Sigmoid colon (tissue), 6 donors: ENCODE measurements at regions not wholly inside any gene's neighbourhood (a gene's known extent, or its start where the extent isn't known, plus 50 kb on each side); places are given as distances from the start of the nearest gene placed in this dataset.

Experiments used
- DNase-seq: peaks from one replicate; pipeline ENCODE4 v3.0.0-alpha.2; 2019
- H3K27ac ChIP-seq, 4 donors: fragments of 200-600 bp; sonication (generic); one replicate each; pipeline ENCODE4 v1.5.1; 2016 to 2019; ENCODE audit warnings: mild to moderate bottlenecking in 1 of 4
- H3K27me3 ChIP-seq, 3 donors: fragments of 200-600 bp; sonication (generic); one replicate each; pipeline ENCODE4 v1.5.1; 2019; ENCODE audit warnings: mild to moderate bottlenecking in 1 of 3
- H3K36me3 ChIP-seq, 4 donors: fragments of 200-600 bp; sonication (generic); one replicate each; pipeline ENCODE4 v1.5.1; 2016 to 2019
- H3K4me1 ChIP-seq, 4 donors: fragments of 200-600 bp; sonication (generic); one replicate each; pipeline ENCODE4 v1.5.1; 2017 to 2019
- H3K4me3 ChIP-seq, 4 donors: fragments of 200-600 bp; sonication (generic); one replicate each; pipeline ENCODE4 v1.5.1; 2017 to 2019; ENCODE audit warnings: mild to moderate bottlenecking in 2 of 4, moderate library complexity in 1 of 4
- H3K9me3 ChIP-seq, 4 donors: fragments of 200-600 bp in 3 of 4; sonication (generic) in 3 of 4; one replicate each; pipeline versions ENCODE4 v1.5.1 to v1.6.1; 2013 to 2019
- CTCF ChIP-seq, 4 experiments: fragments of 450-650 bp in 3 of 4; fragments of 200-600 bp in 1 of 4; IDR thresholded peaks; one replicate each; pipeline ENCODE4 v1.5.1; 2016 to 2019; ENCODE audit warnings: antibody characterized with exemption in 4 of 4, mild to moderate bottlenecking in 3 of 4, moderate library complexity in 2 of 4
- EP300 ChIP-seq, 4 donors: sonication (generic); formaldehyde crosslinking; IDR thresholded peaks; one replicate each; pipeline ENCODE4 v1.6.1; 2017; ENCODE audit warnings: antibody characterized with exemption in 4 of 4
- POLR2A ChIP-seq, 2 donors: fragments of 450-650 bp; IDR thresholded peaks; one replicate each; pipeline ENCODE4 v1.6.1; 2016; ENCODE audit warnings: antibody characterized with exemption in 2 of 2, mild to moderate bottlenecking in 2 of 2, moderate library complexity in 2 of 2
- POLR2AphosphoS5 ChIP-seq, 4 donors: sonication (generic); formaldehyde crosslinking; IDR thresholded peaks; one replicate each; pipeline ENCODE4 v1.6.1; 2017; ENCODE audit warnings: antibody characterized with exemption in 4 of 4
- WGBS, 2 donors: extraction: QIAGEN DNeasy Blood & Tissue Kit; methylation state at CpG; one replicate each; pipeline ENCODE4 v1.1.7; 2013; 5-methylcytosine and 5-hydroxymethylcytosine counted together
- intact Hi-C: fragments of 100-400 bp; cut with DNase I; formaldehyde crosslinking; loops from one replicate; pipeline ENCODE4 v1.15.1; 2023
- donor health status: healthy with polysubstance abuse.
- donor health status: healthy.

- no peak for DNase-seq
Measured at GRCh38 chr14:105841022-105842009, 314.9 kb downstream of the TMEM121 start.

DNA sequence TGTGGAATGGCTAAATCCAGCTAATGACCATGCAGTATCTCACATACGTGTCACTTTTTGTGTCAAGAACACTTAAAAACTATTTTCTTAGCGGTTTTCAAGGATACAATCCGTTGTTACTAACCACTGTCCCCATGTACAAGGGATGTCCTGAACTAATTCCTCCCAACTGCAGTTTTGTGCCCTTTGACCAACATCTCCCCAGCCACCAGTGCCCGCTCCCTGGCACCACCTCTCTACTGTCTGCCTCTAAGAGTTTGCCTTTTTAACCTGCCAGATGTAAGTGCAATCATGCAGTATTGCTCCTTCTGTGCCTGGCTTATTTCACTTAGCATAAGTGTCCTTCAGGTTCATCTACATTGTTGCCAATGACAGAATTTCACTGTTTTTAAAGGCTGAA, 315.7 kb downstream of the TMEM121 start:
- Histone ChIP-seq H3K4me1 (no peaks in the 10 kb centered on the region), H3K9me3 (no peaks in the 10 kb centered on the region), H3K4me3 (no peak overlapping the region), H3K27ac (no peak overlapping the region), H3K36me3 (no peaks in the 10 kb centered on the region), H3K27me3 (no peaks in the 10 kb centered on the region)
- DNase-seq = no peak
- 66 to 84% methylated on average over 4 of the region's 4 CpGs for WGBS, 2 donors
- no peak for TF ChIP-seq EP300 (IDR thresholded peaks at IDR 0.05)
- TF ChIP-seq POLR2AphosphoS5 (IDR thresholded peaks at IDR 0.05) = no peak
- no peak for TF ChIP-seq CTCF (IDR thresholded peaks at IDR 0.05)
- TF ChIP-seq POLR2A (IDR thresholded peaks at IDR 0.05) = no peak
- intact Hi-C loops = no loop called here

More at GRCh38 chr14:105841022-105842009, 314.9 kb downstream of the TMEM121 start:
- intact Hi-C loops = no loop called here
- Histone ChIP-seq H3K27me3 (no peaks in the 10 kb centered on the region), H3K9me3 (no peaks in the 10 kb centered on the region), H3K27ac (no peak overlapping the region), H3K4me3 (no peak overlapping the region), H3K4me1 (no peaks in the 10 kb centered on the region), H3K36me3 (no peaks in the 10 kb centered on the region)
- WGBS, 2 donors = 69 to 84% methylated on average over 29 of the region's 29 CpGs
- no peak for TF ChIP-seq CTCF (IDR thresholded peaks at IDR 0.05)
- no peak for TF ChIP-seq EP300 (IDR thresholded peaks at IDR 0.05)
- no peak for TF ChIP-seq POLR2A (IDR thresholded peaks at IDR 0.05)
- no peak for TF ChIP-seq POLR2AphosphoS5 (IDR thresholded peaks at IDR 0.05)

DNA sequence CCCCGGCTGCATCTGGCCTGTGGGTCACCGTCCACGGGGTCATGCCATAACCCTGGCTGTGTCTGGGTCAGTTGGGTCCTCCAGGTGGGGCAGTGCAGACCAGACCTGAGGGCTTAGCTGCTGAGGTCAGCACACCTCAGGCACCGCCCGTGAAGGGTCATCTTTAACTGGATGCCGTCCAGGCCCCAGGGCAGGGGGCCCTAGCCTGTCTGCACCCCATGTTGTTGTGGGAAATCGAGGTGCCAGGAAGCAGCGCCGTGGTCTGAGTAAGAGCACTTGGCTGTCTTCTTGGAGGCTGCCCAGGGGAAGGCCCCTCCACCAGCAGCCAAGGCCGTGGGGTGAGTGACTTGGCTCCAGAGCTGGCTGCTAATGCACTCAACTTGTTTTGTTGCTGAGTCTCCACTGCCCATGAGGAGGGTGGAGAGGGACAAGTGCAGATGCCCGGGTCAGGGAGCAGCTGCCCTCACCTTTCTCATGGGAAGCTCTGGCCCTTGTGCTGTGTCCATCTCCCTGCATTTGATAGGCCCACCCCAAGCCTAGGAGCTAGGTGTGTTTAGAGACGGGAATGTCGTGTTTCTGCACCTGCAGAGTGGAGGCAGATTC, 317.2 kb downstream of the TMEM121 start:
- Histone ChIP-seq H3K27me3 (no peaks in the 10 kb centered on the region), H3K36me3 (no peaks in the 10 kb centered on the region), H3K4me3 (no peak overlapping the region), H3K27ac (no peak overlapping the region), H3K9me3 (no peaks in the 10 kb centered on the region), H3K4me1 (no peaks in the 10 kb centered on the region)
- no peak for TF ChIP-seq EP300 (IDR thresholded peaks at IDR 0.05)
- no peak for TF ChIP-seq POLR2AphosphoS5 (IDR thresholded peaks at IDR 0.05)
- TF ChIP-seq POLR2A (IDR thresholded peaks at IDR 0.05) = no peak
- TF ChIP-seq CTCF (IDR thresholded peaks at IDR 0.05) = no peak
- intact Hi-C loops = no loop called here
- no peak for DNase-seq
- 61 to 72% methylated on average over 13 of the region's 13 CpGs for WGBS, 2 donors

DNA sequence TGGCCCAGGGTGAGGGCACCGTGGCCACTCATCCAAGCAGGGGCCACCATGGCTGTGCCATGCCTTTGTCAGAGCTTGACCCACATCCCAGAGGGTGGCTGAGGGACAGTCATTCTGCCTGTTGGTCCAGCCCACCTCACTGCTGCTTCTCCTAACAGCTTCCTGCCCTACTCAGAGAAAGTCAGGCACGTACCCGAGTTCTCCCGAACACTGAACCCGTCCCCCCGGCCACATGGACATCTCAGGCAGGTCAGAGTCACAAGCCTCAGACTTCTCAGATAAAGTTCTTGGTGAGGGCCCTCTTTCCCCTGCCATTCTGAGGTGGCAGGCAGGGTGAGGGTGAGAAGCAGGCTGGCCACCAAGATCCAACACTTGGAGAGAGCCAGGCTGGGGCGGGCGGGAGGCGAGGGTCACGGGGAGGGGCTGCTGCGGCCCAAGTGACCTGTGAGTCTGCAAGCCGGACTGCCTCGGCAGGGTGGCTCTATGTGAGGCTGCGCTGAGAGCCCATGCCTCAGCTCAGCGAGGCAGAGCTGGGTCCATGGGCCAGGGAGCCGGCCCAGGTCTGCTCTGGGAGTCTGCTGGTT, 317.8 kb downstream of the TMEM121 start:
- Histone ChIP-seq H3K36me3 (no peaks in the 10 kb centered on the region), H3K4me3 (no peak overlapping the region), H3K9me3 (no peaks in the 10 kb centered on the region), H3K27ac (no peak overlapping the region), H3K4me1 (no peaks in the 10 kb centered on the region), H3K27me3 (no peaks in the 10 kb centered on the region)
- DNase-seq = no peak
- intact Hi-C loops = no loop called here
- TF ChIP-seq POLR2AphosphoS5 (IDR thresholded peaks at IDR 0.05) (no peak), POLR2A (IDR thresholded peaks at IDR 0.05) (no peak), EP300 (IDR thresholded peaks at IDR 0.05) (no peak), CTCF (IDR thresholded peaks at IDR 0.05) (no peak)
- WGBS, 2 donors = 89 to 92% methylated on average over 16 of the region's 16 CpGs
